ENCODE measurements at regions not wholly inside any gene's neighbourhood (a gene's known extent, or its start where the extent isn't known, plus 50 kb on each side); places are given as distances from the start of the nearest gene placed in this dataset.

GRCh38 chr14:65945327-65945726, 532.8 kb downstream of the FUT8 start:
- Histone ChIP-seq H3K36me3 (ENCODE audit: low read depth, missing control alignments) (no peaks in the 10 kb centered on the region), H3K4me3 (no peak overlapping the region), H3K9me3 (no peaks in the 10 kb centered on the region), H3K27me3 (no peaks in the 10 kb centered on the region), H3K27ac (no peak overlapping the region), H3K4me1 (no peaks in the 10 kb centered on the region)
- no peak for DNase-seq
- TF ChIP-seq CTCF (IDR thresholded peaks at IDR 0.05) (no peak), POLR2A (IDR thresholded peaks at IDR 0.05) (no peak)
- intact Hi-C loops (cut with DNase I; ENCODE audit: low total_unique reads) = no loop called here
- WGBS, 2 donors = 78 to 88% methylated on average over 3 of the region's 3 CpGs

GRCh38 chr14:65946494-65946893, 534.0 kb downstream of the FUT8 start:
- no peaks in the 10 kb centered on the region for H3K36me3 ChIP-seq (ENCODE audit: low read depth, missing control alignments)
- WGBS, 2 donors = 79 to 99% methylated on average over 4 of the region's 4 CpGs
- H3K9me3 ChIP-seq = no peaks in the 10 kb centered on the region
- no peaks in the 10 kb centered on the region for H3K27me3 ChIP-seq
- H3K4me1 ChIP-seq = no peaks in the 10 kb centered on the region
- no peak for DNase-seq
- H3K27ac ChIP-seq = no peak overlapping the region
- TF ChIP-seq CTCF (IDR thresholded peaks at IDR 0.05) = no peak
- no peak for TF ChIP-seq POLR2A (IDR thresholded peaks at IDR 0.05)
- H3K4me3 ChIP-seq = no peak overlapping the region
- intact Hi-C loops (cut with DNase I; ENCODE audit: low total_unique reads) = no loop called here

GRCh38 chr14:65948302-65948701, 535.8 kb downstream of the FUT8 start:
- intact Hi-C loops (cut with DNase I; ENCODE audit: low total_unique reads) = no loop called here
- WGBS, 2 donors = 82 to 86% methylated on average over 8 of the region's 8 CpGs
- H3K4me3 ChIP-seq = no peak overlapping the region
- H3K27ac ChIP-seq = no peak overlapping the region
- DNase-seq = no peak
- no peak for TF ChIP-seq POLR2A (IDR thresholded peaks at IDR 0.05)
- TF ChIP-seq CTCF (IDR thresholded peaks at IDR 0.05) = no peak
- H3K4me1 ChIP-seq = no peaks in the 10 kb centered on the region
- no peaks in the 10 kb centered on the region for H3K36me3 ChIP-seq (ENCODE audit: low read depth, missing control alignments)
- no peaks in the 10 kb centered on the region for H3K27me3 ChIP-seq
- H3K9me3 ChIP-seq = no peaks in the 10 kb centered on the region

GRCh38 chr14:65949711-65950516, 536.3 kb upstream of the CCDC196 start:
- H3K27ac ChIP-seq = no peak overlapping the region
- H3K9me3 ChIP-seq = no peaks in the 10 kb centered on the region
- no peaks in the 10 kb centered on the region for H3K27me3 ChIP-seq
- no peak for TF ChIP-seq CTCF (IDR thresholded peaks at IDR 0.05)
- no peak for TF ChIP-seq POLR2A (IDR thresholded peaks at IDR 0.05)
- H3K36me3 ChIP-seq (ENCODE audit: low read depth, missing control alignments) = no peaks in the 10 kb centered on the region
- 67 to 84% methylated on average over 4 of the region's 4 CpGs for WGBS, 2 donors
- intact Hi-C loops (cut with DNase I; ENCODE audit: low total_unique reads) = no loop called here
- no peak overlapping the region for H3K4me3 ChIP-seq
- DNase-seq = peak; percentile 31
- peaks cover under 1% of the 10 kb centered on the region for H3K4me1 ChIP-seq

GRCh38 chr14:65954942-65955341, 531.2 kb upstream of the CCDC196 start:
- Histone ChIP-seq H3K4me3 (no peak overlapping the region), H3K4me1 (peaks cover 6% of the 10 kb centered on the region), H3K9me3 (no peaks in the 10 kb centered on the region), H3K27me3 (no peaks in the 10 kb centered on the region), H3K27ac (no peak overlapping the region), H3K36me3 (ENCODE audit: low read depth, missing control alignments) (no peaks in the 10 kb centered on the region)
- DNase-seq = peak; percentile 64
- 78 to 95% methylated on average over 2 of the region's 2 CpGs for WGBS, 2 donors
- intact Hi-C loops (cut with DNase I; ENCODE audit: low total_unique reads) = no loop called here
- TF ChIP-seq CTCF (IDR thresholded peaks at IDR 0.05) = no peak
- TF ChIP-seq POLR2A (IDR thresholded peaks at IDR 0.05) = no peak
